Thoracic aorta (tissue), 2 donors: ENCODE measurements at regions not wholly inside any gene's neighbourhood (a gene's known extent, or its start where the extent isn't known, plus 50 kb on each side); places are given as distances from the start of the nearest gene placed in this dataset.

Experiments
- ATAC-seq: fragments of 150-250 bp; one replicate; pipeline ENCODE4 v1.8.0; 2017; ENCODE audit warnings: low read depth; ENCODE audit not compliant: insufficient number of reproducible peaks, low FRiP score
- DNase-seq: peaks from one replicate; pipeline ENCODE4 v3.0.0-alpha.2; 2020; ENCODE audit warnings: low spot score
- H3K27ac ChIP-seq, 2 donors: fragments of 200-600 bp; sonication (generic); 1 replicate in 1 of 2; 2 replicates in 1 of 2; pipeline ENCODE4 v1.5.1; 2016; ENCODE audit warnings: mild to moderate bottlenecking in 2 of 2, moderate library complexity in 2 of 2
- H3K27me3 ChIP-seq: fragments of 200-600 bp; sonication (generic); replicated peaks from 2 replicates; pipeline ENCODE4 v1.6.0; 2016; ENCODE audit warnings: mild to moderate bottlenecking; ENCODE audit not compliant: insufficient read depth
- H3K36me3 ChIP-seq: fragments of 200-600 bp; sonication (generic); one replicate; pipeline ENCODE4 v1.5.1; 2016
- H3K4me1 ChIP-seq, 2 donors: fragments of 200-600 bp; sonication (generic); 1 replicate in 1 of 2; 2 replicates in 1 of 2; pipeline versions ENCODE4 v1.5.1 to v1.6.0; 2016; ENCODE audit warnings: low read depth in 2 of 2, mild to moderate bottlenecking in 1 of 2; ENCODE audit not compliant: control insufficient read depth in 1 of 2
- H3K4me3 ChIP-seq: fragments of 200-600 bp; sonication (generic); 2 replicates; pipeline ENCODE4 v1.5.1; 2016; ENCODE audit warnings: mild to moderate bottlenecking
- H3K9me3 ChIP-seq: fragments of 200-600 bp; sonication (generic); 2 replicates; pipeline ENCODE4 v1.5.1; 2016
- CTCF ChIP-seq: fragments of 200-600 bp; sonication (generic); IDR thresholded peaks from one replicate; pipeline ENCODE4 v1.5.1; 2019; ENCODE audit warnings: antibody characterized with exemption

GRCh38 chr14:22325676-22326400 is 263.2 kb downstream of the DAD1 start:
- Histone ChIP-seq H3K4me1 (no peaks in the 10 kb centered on the region), H3K36me3 (no peaks in the 10 kb centered on the region), H3K9me3 (peaks cover 7% of the 10 kb centered on the region), H3K4me3 (no peak overlapping the region), H3K27ac (no peak overlapping the region), H3K27me3 (no peaks in the 10 kb centered on the region)
- TF ChIP-seq CTCF: no peak
- ATAC-seq: no peak
- DNase-seq: no peak

GRCh38 chr14:22320362-22320750 is 268.7 kb downstream of the DAD1 start:
- ATAC-seq (no peak), DNase-seq (no peak)
- H3K27me3 ChIP-seq: no peaks in the 10 kb centered on the region
- H3K36me3 ChIP-seq: no peaks in the 10 kb centered on the region
- TF ChIP-seq CTCF: no peak
- no peaks in the 10 kb centered on the region for H3K9me3 ChIP-seq
- H3K4me3 ChIP-seq: no peak overlapping the region
- H3K27ac ChIP-seq: no peak overlapping the region
- H3K4me1 ChIP-seq: no peaks in the 10 kb centered on the region

GRCh38 chr14:22319526-22320361 is 269.3 kb downstream of the DAD1 start:
- Histone ChIP-seq H3K9me3 (no peaks in the 10 kb centered on the region), H3K4me3 (no peak overlapping the region), H3K4me1 (no peaks in the 10 kb centered on the region), H3K36me3 (no peaks in the 10 kb centered on the region), H3K27ac (no peak overlapping the region), H3K27me3 (no peaks in the 10 kb centered on the region)
- no peak for ATAC-seq
- TF ChIP-seq CTCF: peak; percentile 62
- peak; percentile 11 for DNase-seq

GRCh38 chr14:22318951-22319350 is 270.1 kb downstream of the DAD1 start:
- Histone ChIP-seq H3K9me3 (no peaks in the 10 kb centered on the region), H3K4me3 (no peak overlapping the region), H3K27me3 (no peaks in the 10 kb centered on the region), H3K4me1 (peaks cover 0 to 2% of the 10 kb centered on the region in 2 donors), H3K36me3 (no peaks in the 10 kb centered on the region), H3K27ac (no peak overlapping the region)
- DNase-seq (no peak), ATAC-seq (no peak)
- TF ChIP-seq CTCF: no peak

GRCh38 chr14:22316473-22316872 is 272.6 kb downstream of the DAD1 start:
- ATAC-seq (no peak), DNase-seq (no peak)
- TF ChIP-seq CTCF: no peak
- Histone ChIP-seq H3K36me3 (no peaks in the 10 kb centered on the region), H3K27ac (no peak overlapping the region), H3K27me3 (no peaks in the 10 kb centered on the region), H3K4me3 (no peak overlapping the region), H3K9me3 (no peaks in the 10 kb centered on the region), H3K4me1 (peaks cover 10 to 12% of the 10 kb centered on the region in 2 donors)
